GM10248 (cell line): ENCODE measurements at regions not wholly inside any gene's neighbourhood (a gene's known extent, or its start where the extent isn't known, plus 50 kb on each side); places are given as distances from the start of the nearest gene placed in this dataset.

Experiments
- CTCF ChIA-PET: fragments of 300-600 bp; sonication (Branson Sonifier 250); formaldehyde crosslinking; extraction: SDS; loops from one replicate; lab custom pipeline; 2021; ENCODE audit warnings: antibody characterized with exemption; lab: Yijun Ruan, JAX
- POLR2A ChIA-PET: fragments of 350-650 bp; sonication (Branson Sonifier 250); formaldehyde crosslinking; extraction: SDS; loops from one replicate; lab custom pipeline; 2020; ENCODE audit warnings: antibody characterized with exemption; lab: Yijun Ruan, JAX
- DNase-seq: peaks from one replicate; pipeline ENCODE4 v3.0.0; 2012; ENCODE audit errors: extremely low spot score
- CTCF ChIP-seq: IDR thresholded peaks from 2 replicates; pipeline ENCODE4 v1.5.1; 2012; ENCODE audit warnings: mild to moderate bottlenecking, low read depth; ENCODE audit errors: extremely low read depth, missing control alignments, control extremely low read depth

- no peak for TF ChIP-seq CTCF
- no peak for DNase-seq
- CTCF ChIA-PET = interaction anchor here (1.0 to 3.1 kb wide), 3 partner anchors 10 to 283 kb away, joined by 3 to 10 read pairs (median 3); no protein-coding TSS in a partner anchor
- POLR2A ChIA-PET = no interaction called here
Measured at GRCh38 chr9:7273575-7273974, 515.8 kb downstream of the KDM4C start.

- ChIA-PET POLR2A (no interaction called here), CTCF (interaction anchor here (1.0 to 1.2 kb wide), 2 partner anchors 29 to 33 kb away, joined by 3 read pairs; no protein-coding TSS in a partner anchor)
- no peak for TF ChIP-seq CTCF
- DNase-seq = no peak
Measured at GRCh38 chr9:7266911-7267595, 509.3 kb downstream of the KDM4C start.

GRCh38 chr9:7265181-7265580 lies 507.4 kb downstream of the KDM4C start:
- CTCF ChIA-PET = no interaction called here
- POLR2A ChIA-PET = no interaction called here
- no peak for TF ChIP-seq CTCF

GRCh38 chr9:7259544-7260241 lies 501.9 kb downstream of the KDM4C start:
- no peak for TF ChIP-seq CTCF
- POLR2A ChIA-PET = no interaction called here
- no peak for DNase-seq
- CTCF ChIA-PET = interaction anchor here (1.7 kb wide), 1 partner anchor 11 kb away, joined by 5 read pairs; no protein-coding TSS in a partner anchor

More at GRCh38 chr9:7265181-7265580, 507.4 kb downstream of the KDM4C start:
- DNase-seq = no peak

GRCh38 chr9:7258688-7259396 lies 501.1 kb downstream of the KDM4C start:
- TF ChIP-seq CTCF = no peak
- ChIA-PET CTCF (interaction anchor here (1.2 to 1.7 kb wide), 2 partner anchors 10 to 15 kb away, joined by 4 to 5 read pairs; no protein-coding TSS in a partner anchor), POLR2A (no interaction called here)
- no peak for DNase-seq

- no peak for TF ChIP-seq CTCF
- CTCF ChIA-PET = interaction anchor here (0.8 to 1.8 kb wide), 3 partner anchors 9 to 16 kb away, joined by 3 to 5 read pairs (median 3); no protein-coding TSS in a partner anchor
Measured at GRCh38 chr9:7246917-7247522, 489.2 kb downstream of the KDM4C start.

More at GRCh38 chr9:7246917-7247522, 489.2 kb downstream of the KDM4C start:
- no peak for DNase-seq
- POLR2A ChIA-PET = no interaction called here
